COLO829 (cell line): ENCODE measurements at regions not wholly inside any gene's neighbourhood (a gene's known extent, or its start where the extent isn't known, plus 50 kb on each side); places are given as distances from the start of the nearest gene placed in this dataset.
"Not testable (repeated sequence)": the region's sequence is repeated elsewhere in the genome, so short reads cannot be mapped to it uniquely, and the experiment has no call there.

Experiments used
- DNase-seq: peaks from one replicate; pipeline ENCODE4 v3.0.0; 2012; ENCODE audit warnings: low spot score

GRCh38 chr4:64821219-64821976, 412.1 kb upstream of the TECRL start:
- DNase-seq: no peak

- no peak for DNase-seq
Observed at GRCh38 chr4:64814616-64815015, 405.4 kb upstream of the TECRL start.

DNA sequence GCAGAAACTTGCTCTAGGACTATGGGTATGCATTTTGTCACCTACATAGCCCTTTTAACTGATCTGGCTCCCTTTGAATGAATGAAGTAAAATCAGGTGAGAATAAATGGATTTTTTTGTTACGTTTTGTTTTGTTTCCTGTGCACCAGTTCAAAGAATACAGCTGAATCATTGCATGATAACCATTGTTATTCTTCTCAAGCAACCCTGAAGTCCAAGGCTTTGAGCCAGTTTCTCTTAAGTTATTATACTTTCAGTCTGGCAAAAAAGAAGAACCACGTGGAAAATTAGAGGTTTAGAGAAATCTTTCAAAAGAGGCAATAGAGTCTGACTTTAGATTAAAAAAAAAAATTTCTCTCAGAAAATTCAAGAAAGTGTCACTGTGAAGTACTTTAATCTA, 398.6 kb upstream of the TECRL start:
- DNase-seq: no peak

- DNase-seq: no peak
Observed at GRCh38 chr4:64799751-64800150, 390.5 kb upstream of the TECRL start.

GRCh38 chr4:64798828-64799227, 389.6 kb upstream of the TECRL start:
- not testable (repeated sequence) for DNase-seq

GRCh38 chr4:64796581-64796980, 387.3 kb upstream of the TECRL start:
- DNase-seq: no peak

DNA sequence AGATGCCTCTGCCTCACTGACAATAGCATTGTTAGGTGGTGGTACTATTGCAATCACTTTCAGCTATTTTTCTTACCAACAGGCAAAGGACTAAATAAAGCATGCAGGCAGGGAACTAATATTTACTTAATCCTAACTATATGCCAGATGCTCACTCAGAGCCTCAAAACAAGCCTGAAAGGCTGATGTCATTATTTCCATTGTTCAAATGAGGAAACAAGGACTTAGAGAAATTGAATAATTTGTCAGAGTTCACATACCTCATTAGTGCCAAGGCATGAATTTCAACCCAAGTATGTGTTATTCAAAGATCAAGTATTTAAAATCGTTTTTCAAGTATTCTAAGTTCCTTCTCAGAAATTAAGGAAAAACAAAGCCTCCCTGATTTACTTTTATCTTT, 374.9 kb upstream of the TECRL start:
- no peak for DNase-seq

- no peak for DNase-seq
Observed at GRCh38 chr4:64781737-64782326, 372.6 kb upstream of the TECRL start.

GRCh38 chr4:64780664-64781063, 371.4 kb upstream of the TECRL start:
- no peak for DNase-seq

DNA sequence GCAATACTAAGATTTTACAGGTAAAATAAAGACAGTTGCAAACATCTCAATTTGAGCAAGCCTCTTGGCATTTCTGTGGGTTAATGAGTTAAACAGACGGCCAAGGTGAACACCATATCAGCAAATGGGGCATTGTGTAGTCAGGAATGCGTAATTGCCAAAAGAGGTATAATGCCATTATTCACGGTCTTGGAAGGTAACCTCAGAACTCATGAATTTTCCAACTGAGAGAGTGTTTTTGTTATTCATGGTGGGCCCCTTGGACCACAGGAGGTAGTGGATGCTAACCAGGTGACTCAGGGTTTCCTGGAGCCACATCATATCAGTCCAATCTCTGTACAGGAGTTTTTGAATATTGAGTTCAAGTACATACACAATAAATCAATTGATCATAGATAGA, 368.0 kb upstream of the TECRL start:
- DNase-seq: no peak

GRCh38 chr4:64776820-64777219, 367.6 kb upstream of the TECRL start:
- no peak for DNase-seq

GRCh38 chr4:64774626-64775025, 365.4 kb upstream of the TECRL start:
- DNase-seq: no peak

DNA sequence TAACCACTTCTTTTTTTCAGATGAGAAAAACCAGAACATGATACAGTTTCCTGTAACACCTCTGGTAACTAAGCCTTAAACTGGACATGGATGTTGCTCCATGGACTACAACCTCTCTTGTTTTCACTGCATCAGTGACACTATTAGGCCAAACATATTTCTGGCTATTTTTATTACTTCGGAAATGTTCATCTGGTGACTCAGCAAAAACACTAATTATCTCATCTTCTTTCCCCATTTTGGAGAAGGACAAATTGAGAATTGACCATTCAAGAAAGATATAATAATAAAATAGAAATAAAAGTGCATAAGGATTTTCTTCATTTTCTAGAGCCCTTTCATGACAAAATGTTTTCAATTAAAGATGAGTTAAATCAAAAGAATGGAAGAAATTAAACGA, 361.9 kb upstream of the TECRL start:
- DNase-seq: no peak

DNA sequence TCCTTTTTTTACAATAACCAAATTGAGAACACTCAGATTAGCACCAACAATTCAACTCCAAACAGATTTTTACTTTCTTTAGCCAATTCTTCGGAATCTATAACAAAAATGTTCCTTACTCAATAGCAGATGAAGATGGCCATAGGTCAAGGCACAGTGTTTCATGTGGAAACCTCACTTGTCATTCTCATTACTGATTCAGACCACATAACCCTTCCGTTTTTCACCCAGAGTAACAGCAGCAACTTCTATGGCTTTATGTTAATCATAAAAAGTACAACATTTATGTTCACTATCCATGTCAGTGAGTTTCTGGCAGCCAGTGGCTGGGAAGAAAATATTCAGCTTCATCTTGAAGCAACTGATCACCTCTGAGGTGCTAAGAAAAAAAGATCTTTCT, 358.3 kb upstream of the TECRL start:
- no peak for DNase-seq

- no peak for DNase-seq
Observed at GRCh38 chr4:64766565-64766964, 357.3 kb upstream of the TECRL start.

- peak; percentile 30 for DNase-seq
Observed at GRCh38 chr4:64756016-64756415, 346.8 kb upstream of the TECRL start.

GRCh38 chr4:64747919-64748715, 338.9 kb upstream of the TECRL start:
- no peak for DNase-seq

DNA sequence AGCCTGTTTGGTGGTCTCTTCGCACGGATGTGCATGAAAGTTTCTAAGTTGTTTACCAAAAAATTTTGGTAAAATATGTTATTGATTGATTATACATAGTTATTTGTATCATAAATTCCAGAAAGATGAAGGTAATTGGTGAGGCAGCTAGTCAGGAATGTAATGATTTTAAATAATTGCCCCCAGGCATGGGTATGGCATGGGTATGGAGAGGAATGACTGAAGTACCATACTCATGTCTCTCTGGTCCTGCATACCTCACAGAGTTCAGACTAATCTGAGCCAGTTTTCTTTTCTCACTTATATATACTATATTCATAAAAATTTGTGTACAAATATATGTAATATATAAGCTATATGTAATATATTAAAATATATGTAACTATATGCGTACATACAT, 329.0 kb upstream of the TECRL start:
- DNase-seq: no peak

DNA sequence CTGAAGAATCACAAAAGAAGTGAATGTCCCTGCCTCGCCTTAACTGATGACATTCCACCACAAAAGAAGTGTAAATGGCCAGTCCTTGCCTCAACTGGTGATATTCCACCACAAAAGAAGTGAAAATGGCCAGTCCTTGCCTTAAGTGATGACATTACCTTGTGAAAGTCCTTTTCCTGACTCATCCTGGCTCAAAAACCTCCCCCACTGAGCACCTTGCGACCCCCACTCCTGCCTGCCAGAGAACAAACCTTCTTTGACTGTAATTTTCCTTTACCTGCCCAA, 328.5 kb upstream of the TECRL start:
- DNase-seq: not testable (repeated sequence)

DNA sequence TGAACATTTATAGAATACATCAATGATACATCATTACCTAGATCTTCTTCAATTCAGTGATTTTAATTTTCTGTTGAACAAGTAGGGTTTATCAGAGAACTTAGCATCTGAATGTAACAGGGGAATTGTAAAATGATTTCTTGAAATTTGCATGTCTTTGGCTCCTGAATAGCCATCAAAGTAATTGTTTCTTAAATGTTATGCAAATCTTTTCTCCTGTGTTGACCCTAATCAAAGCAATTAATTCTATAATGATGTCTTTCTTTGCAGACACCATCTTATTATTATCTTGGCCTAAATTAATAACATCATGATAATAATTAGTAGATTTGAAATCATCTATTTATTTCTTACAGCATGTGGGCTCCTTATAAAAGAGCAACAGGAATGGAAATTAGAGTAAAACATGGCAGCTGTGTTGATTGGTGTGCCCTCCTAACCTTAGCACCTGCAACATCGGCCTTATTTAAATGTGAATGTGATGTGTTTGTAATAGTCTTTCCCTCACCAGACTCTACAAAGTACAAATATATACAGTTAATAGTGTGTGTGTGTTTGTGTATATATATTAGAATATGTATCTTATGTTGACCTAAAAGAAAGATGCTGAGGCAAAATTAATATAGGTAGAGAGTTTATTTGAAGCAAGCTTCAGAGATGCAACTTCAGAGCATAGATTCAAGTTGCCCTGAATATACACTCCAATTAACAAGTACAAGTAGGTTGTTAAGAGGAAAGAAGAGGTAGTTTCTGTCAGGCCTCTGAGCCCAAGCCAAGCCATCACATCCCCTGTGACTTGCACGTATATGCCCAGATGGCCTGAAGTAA, 328.0 kb upstream of the TECRL start:
- DNase-seq: no peak

DNA sequence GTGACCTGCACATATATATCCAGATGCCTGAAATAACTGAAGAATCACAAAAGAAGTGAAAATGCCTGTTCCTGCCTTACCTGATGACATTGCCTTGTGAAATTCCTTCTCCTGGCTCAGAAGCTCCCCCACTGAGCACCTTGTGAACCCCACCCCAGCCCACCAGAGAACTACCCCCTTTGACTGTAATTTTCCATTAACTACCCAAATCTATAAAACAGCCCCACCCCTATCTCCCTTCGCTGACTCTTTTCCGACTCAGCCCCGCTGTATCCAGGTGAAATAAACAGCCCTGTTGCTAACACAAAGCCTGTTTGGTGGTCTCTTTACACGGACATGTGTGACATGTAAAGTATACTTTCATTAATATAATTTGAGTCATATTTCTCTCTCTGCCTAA, 320.3 kb upstream of the TECRL start:
- no peak for DNase-seq

- DNase-seq: no peak
Observed at GRCh38 chr4:64727960-64728359, 318.7 kb upstream of the TECRL start.

DNA sequence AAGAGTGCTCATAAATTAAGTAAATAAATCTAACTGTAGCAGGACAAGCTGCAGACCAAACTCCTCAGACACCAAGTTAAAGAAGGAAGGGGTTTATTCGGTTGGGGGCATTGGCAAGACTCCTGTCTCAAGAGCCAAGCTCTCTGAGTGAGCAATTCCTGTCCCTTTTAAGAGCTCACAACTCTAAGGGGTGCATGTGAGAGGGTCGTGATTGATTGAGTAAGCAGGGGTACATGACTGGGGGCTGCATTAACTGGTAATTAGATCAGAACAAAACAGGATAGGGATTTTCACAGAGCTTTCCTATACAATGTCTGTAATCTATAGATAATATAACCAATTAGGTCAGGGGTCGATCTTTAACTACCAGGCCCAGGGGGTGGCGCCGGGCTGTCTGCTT, 318.1 kb upstream of the TECRL start:
- DNase-seq: not testable (repeated sequence)
